ENCODE measurements at regions not wholly inside any gene's neighbourhood (a gene's known extent, or its start where the extent isn't known, plus 50 kb on each side); places are given as distances from the start of the nearest gene placed in this dataset.
"Not testable (repeated sequence)": the region's sequence is repeated elsewhere in the genome, so short reads cannot be mapped to it uniquely, and the experiment has no call there.

- no peak overlapping the region for H3K4me3 ChIP-seq (ENCODE audit: low read length)
- TF ChIP-seq CTCF (conservative IDR thresholded peaks at IDR 0.05; ENCODE audit: low read depth, low read length), result no peak
- DNase-seq (ENCODE audit: low read depth), result no peak
Observed at GRCh38 chr6:167686204-167686893, 140.4 kb upstream of the AFDN start.

- H3K4me3 ChIP-seq (ENCODE audit: low read length), result no peak overlapping the region
- DNase-seq (ENCODE audit: low read depth), result no peak
- TF ChIP-seq CTCF (conservative IDR thresholded peaks at IDR 0.05; ENCODE audit: low read depth, low read length), result no peak
Observed at GRCh38 chr6:167687116-167687725, 139.5 kb upstream of the AFDN start.

- DNase-seq (ENCODE audit: low read depth), result no peak
- no peak for TF ChIP-seq CTCF (conservative IDR thresholded peaks at IDR 0.05; ENCODE audit: low read depth, low read length)
- no peak overlapping the region for H3K4me3 ChIP-seq (ENCODE audit: low read length)
Observed at GRCh38 chr6:167688123-167688522, 138.6 kb upstream of the AFDN start.

- no peak for DNase-seq (ENCODE audit: low read depth)
- no peak overlapping the region for H3K4me3 ChIP-seq (ENCODE audit: low read length)
- TF ChIP-seq CTCF (conservative IDR thresholded peaks at IDR 0.05; ENCODE audit: low read depth, low read length), result no peak
Observed at GRCh38 chr6:167689278-167689677, 137.4 kb upstream of the AFDN start.

- DNase-seq (ENCODE audit: low read depth), result no peak
- no peak overlapping the region for H3K4me3 ChIP-seq (ENCODE audit: low read length)
- TF ChIP-seq CTCF (conservative IDR thresholded peaks at IDR 0.05; ENCODE audit: low read depth, low read length), result no peak
Observed at GRCh38 chr6:167689751-167690150, 137.0 kb upstream of the AFDN start.

- H3K4me3 ChIP-seq (ENCODE audit: low read length); DNase-seq (ENCODE audit: low read depth): not testable (repeated sequence)
Observed at GRCh38 chr6:167690167-167690922, 136.4 kb upstream of the AFDN start.

- H3K4me3 ChIP-seq (ENCODE audit: low read length), result no peak overlapping the region
- no peak for TF ChIP-seq CTCF (conservative IDR thresholded peaks at IDR 0.05; ENCODE audit: low read depth, low read length)
- no peak for DNase-seq (ENCODE audit: low read depth)
Observed at GRCh38 chr6:167690931-167691330, 135.8 kb upstream of the AFDN start.

Data from retinal pigment epithelial cell (primary cell).